Kidney (tissue), 13 donors: ENCODE measurements at regions not wholly inside any gene's neighbourhood (a gene's known extent, or its start where the extent isn't known, plus 50 kb on each side); places are given as distances from the start of the nearest gene placed in this dataset.
A peak's percentile ranks its signal among the peaks of the same experiment; 100 is the strongest.

Experiments
- DNase-seq, 5 donors: peaks; one replicate each; pipeline ENCODE4 v3.0.0-alpha.2; 2013 to 2020
- FAIRE-seq: peaks from 2 replicates; lab custom pipeline; 2012; peaks lifted over from hg19 to GRCh38; lab: Jason Lieb, UNC
- H3K27ac ChIP-seq, 2 donors: one replicate each; pipeline ENCODE4 v1.7.0; 2013; ENCODE audit warnings: low read depth in 2 of 2, low read length in 2 of 2, inconsistent platforms in 1 of 2
- H3K27me3 ChIP-seq: one replicate; pipeline ENCODE4 v1.7.1; 2013; ENCODE audit warnings: low read length, inconsistent platforms; ENCODE audit not compliant: control insufficient read depth, insufficient read depth
- H3K36me3 ChIP-seq, 3 donors: one replicate each; pipeline versions ENCODE4 v1.7.0 to v1.7.1; 2013; ENCODE audit warnings: low read length in 3 of 3, control low read depth in 1 of 3, inconsistent platforms in 1 of 3; ENCODE audit not compliant: insufficient read depth in 3 of 3, control insufficient read depth in 2 of 3
- H3K4me1 ChIP-seq, 3 donors: one replicate each; pipeline versions ENCODE4 v1.7.0 to v1.7.1; 2013; ENCODE audit warnings: low read length in 3 of 3, inconsistent platforms in 1 of 3, low read depth in 1 of 3; ENCODE audit not compliant: control insufficient read depth in 2 of 3, insufficient read depth in 2 of 3
- H3K4me3 ChIP-seq, 3 donors: one replicate each; pipeline versions ENCODE4 v1.7.0 to v1.8.1; 2013; ENCODE audit warnings: low read length in 3 of 3, control low read depth in 1 of 3, inconsistent platforms in 1 of 3
- H3K9ac ChIP-seq, 3 donors: one replicate each; pipeline versions ENCODE4 v1.7.0 to v1.7.1; 2013; ENCODE audit warnings: low read length in 3 of 3, control low read depth in 1 of 3, inconsistent platforms in 1 of 3
- H3K9me3 ChIP-seq, 3 donors: one replicate each; pipeline versions ENCODE4 v1.7.0 to v1.7.1; 2013; ENCODE audit warnings: low read length in 3 of 3, control low read depth in 1 of 3, inconsistent platforms in 1 of 3; ENCODE audit not compliant: control insufficient read depth in 2 of 3, insufficient read depth in 1 of 3
- intact Hi-C: fragments of 100-400 bp; cut with DNase I; formaldehyde crosslinking; loops from one replicate; pipeline ENCODE4 v1.11.1; 2022
- TF ChIP-seq, protein P1 (sequence below): IDR thresholded peaks from 3 replicates; pipeline ENCODE4 v1.5.1; 2012; ENCODE audit warnings: mild to moderate bottlenecking, moderate library complexity, borderline replicate concordance; ENCODE audit not compliant: insufficient read depth; ENCODE audit errors: extremely low read depth
- donor health status: control.
- donor health status: control.
- donor health status: control.
- donor health status: control.
- donor health status: control.
- donor health status: DM: yes; HTN: yes; CAD: no.
- donor health status: Normal renal cell carcinoma (clear cell type).

DNA sequence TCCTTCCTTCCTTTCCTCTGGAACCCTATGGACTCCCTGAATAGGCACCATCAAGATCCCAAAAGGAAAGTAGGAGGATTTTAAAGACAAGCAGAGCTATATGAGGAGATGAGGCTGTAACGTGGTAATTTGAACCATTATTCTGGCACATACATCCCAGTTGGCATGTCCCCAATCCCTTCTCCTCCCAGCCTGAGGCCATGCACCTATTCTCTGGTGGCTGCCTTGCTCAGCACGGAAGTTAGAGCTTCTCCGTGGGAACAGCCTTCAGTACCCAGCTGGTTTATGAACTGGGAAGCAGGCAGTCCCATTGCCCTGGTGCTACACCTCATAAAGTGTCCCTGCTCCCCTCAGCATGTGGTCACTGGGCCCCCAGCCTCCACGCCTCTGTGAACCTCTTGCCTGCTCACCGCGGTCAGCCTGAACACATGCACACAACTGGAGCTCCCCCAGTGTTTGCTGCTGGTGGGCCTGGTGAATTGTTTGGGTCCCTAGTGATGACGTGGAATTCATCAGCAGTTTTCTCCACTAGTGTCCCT, 139.9 kb upstream of the PLET1 start:
- Histone ChIP-seq H3K9me3 (no peaks in the 10 kb centered on the region), H3K4me3 (no peak overlapping the region), H3K27ac (no peak overlapping the region), H3K4me1 (no peaks in the 10 kb centered on the region), H3K27me3 (no peaks in the 10 kb centered on the region), H3K36me3 (no peaks in the 10 kb centered on the region), H3K9ac (no peak overlapping the region)
- FAIRE-seq = no peak
- intact Hi-C loops = no loop called here
- peak in 1 of 5 donors; percentile 28 for DNase-seq
- TF ChIP-seq, protein P1, sequence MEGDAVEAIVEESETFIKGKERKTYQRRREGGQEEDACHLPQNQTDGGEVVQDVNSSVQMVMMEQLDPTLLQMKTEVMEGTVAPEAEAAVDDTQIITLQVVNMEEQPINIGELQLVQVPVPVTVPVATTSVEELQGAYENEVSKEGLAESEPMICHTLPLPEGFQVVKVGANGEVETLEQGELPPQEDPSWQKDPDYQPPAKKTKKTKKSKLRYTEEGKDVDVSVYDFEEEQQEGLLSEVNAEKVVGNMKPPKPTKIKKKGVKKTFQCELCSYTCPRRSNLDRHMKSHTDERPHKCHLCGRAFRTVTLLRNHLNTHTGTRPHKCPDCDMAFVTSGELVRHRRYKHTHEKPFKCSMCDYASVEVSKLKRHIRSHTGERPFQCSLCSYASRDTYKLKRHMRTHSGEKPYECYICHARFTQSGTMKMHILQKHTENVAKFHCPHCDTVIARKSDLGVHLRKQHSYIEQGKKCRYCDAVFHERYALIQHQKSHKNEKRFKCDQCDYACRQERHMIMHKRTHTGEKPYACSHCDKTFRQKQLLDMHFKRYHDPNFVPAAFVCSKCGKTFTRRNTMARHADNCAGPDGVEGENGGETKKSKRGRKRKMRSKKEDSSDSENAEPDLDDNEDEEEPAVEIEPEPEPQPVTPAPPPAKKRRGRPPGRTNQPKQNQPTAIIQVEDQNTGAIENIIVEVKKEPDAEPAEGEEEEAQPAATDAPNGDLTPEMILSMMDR = no peak

DNA sequence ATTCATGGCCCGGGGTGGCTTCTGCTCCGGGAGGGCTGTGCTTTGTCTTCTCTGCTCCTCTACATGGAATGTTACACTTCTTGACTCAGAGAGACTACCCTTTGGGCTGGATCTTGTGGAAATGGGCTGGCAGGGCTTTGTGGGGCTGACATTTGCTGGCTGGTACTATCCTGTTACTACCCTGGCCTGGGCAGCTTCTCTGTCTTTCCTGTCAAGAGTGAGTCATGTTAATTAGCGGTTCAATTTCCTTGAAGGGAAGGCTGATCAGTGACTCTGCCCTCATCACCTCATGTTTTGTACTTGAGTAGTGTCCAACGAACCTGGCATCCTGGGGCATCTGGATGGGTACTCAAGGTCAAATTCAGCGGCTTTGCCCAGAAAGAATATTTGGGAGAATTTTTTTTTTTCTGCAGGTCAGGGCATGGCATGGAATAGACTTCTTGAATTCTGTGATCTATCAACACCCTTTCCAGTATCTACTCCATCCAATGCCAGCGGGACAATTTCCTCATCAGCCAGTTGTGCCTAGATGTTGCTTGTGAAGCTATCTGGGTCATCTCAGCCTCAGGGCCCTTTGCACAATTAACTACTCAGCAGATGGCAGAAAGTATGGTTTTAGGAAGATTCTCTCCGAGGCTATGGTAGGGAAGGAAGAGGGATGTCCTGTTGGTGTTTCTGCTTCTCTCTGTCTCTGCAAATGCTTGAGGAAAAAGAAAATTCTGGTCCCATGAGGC, 140.5 kb upstream of the PLET1 start:
- FAIRE-seq (no peak), DNase-seq (no peak)
- TF ChIP-seq, protein P1 = no peak
- intact Hi-C loops = no loop called here
- Histone ChIP-seq H3K36me3 (no peaks in the 10 kb centered on the region), H3K27me3 (no peaks in the 10 kb centered on the region), H3K9me3 (no peaks in the 10 kb centered on the region), H3K9ac (no peak overlapping the region), H3K27ac (no peak overlapping the region), H3K4me1 (no peaks in the 10 kb centered on the region), H3K4me3 (no peak overlapping the region)

DNA sequence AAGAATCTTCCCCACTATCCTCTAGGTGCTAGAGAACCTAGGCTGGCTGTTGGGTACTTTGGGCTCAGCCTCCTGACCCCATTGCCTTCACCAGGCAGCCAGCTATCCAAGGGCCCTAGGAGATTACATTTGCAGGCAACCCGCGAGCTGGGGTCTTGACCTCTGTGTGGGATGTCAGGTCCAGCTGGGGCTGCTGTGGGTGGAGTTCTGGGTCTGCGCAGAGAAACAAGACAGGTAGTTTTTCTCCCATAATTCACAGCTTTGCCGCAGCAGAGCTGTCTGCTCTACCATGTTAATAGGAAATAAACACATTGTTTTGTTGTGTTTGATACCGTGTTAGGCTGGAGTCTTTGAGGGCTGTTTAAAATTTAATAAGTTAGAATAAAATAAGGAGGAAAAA, 142.8 kb upstream of the PLET1 start:
- Histone ChIP-seq H3K27me3 (no peaks in the 10 kb centered on the region), H3K4me1 (no peaks in the 10 kb centered on the region), H3K9ac (no peak overlapping the region), H3K4me3 (no peak overlapping the region), H3K36me3 (no peaks in the 10 kb centered on the region), H3K27ac (no peak overlapping the region), H3K9me3 (no peaks in the 10 kb centered on the region)
- no peak for FAIRE-seq
- DNase-seq = no peak
- intact Hi-C loops = no loop called here
- TF ChIP-seq, protein P1 = no peak

DNA sequence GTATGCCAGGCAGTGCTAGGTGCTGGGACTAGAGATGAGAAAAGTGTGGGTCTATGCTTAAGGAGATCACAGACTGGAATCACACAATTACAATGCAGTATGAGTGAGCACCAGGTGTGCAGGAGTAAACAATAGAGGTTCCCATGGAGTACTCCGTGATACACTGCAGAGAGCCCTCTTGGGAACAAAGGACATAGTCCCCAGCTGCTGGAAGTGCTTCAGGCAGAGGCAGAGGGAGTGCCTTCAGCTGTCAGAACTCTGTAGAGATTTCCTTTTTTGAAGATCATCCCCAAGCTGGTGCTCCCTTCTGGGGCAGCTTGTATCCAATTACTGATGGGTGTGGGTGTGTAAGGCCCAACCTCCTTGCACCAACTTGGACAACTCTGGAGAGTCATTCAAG, 143.5 kb upstream of the PLET1 start:
- Histone ChIP-seq H3K9me3 (no peaks in the 10 kb centered on the region), H3K27ac (no peak overlapping the region), H3K9ac (no peak overlapping the region), H3K4me3 (no peak overlapping the region), H3K4me1 (no peaks in the 10 kb centered on the region), H3K27me3 (no peaks in the 10 kb centered on the region), H3K36me3 (no peaks in the 10 kb centered on the region)
- intact Hi-C loops = no loop called here
- DNase-seq = no peak
- no peak for FAIRE-seq
- TF ChIP-seq, protein P1 = no peak
